AG09319 (cell line): ENCODE measurements at regions not wholly inside any gene's neighbourhood (a gene's known extent, or its start where the extent isn't known, plus 50 kb on each side); places are given as distances from the start of the nearest gene placed in this dataset.
"Not testable (repeated sequence)": the region's sequence is repeated elsewhere in the genome, so short reads cannot be mapped to it uniquely, and the experiment has no call there.

ENCODE experiments used
- DNase-seq: peaks from one replicate; pipeline ENCODE4 v3.0.0-alpha.2; 2010; ENCODE audit warnings: low read depth; ENCODE audit errors: extremely low read depth
- TF ChIP-seq, protein P1 (sequence below): IDR thresholded peaks from 2 replicates; pipeline ENCODE4 v1.5.1; 2011; ENCODE audit warnings: low read depth, mild to moderate bottlenecking, inconsistent platforms, low read length, moderate library complexity

DNA sequence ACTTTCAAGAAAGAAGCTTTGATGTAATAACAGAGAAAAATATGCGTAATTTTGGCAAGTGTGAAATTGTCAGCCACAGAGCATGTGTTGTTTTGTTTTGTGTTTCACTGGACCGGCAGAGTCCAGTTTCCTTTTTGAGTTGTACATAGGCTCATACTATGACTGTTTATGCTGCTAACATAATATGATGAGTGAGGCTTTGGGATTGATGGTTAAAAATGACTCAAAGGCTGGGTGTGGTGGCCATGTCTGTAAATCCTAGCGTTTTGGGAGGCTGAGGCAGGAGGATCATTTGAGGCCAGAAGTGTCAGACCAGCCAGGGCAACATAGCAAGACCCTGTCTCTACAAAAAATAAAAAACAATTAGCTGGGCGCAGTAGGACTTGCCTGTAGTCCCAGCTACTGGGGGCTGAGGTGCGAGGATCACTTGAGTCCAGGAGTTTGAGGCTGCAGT, 487.9 kb downstream of the PCNX1 start:
- DNase-seq = no peak
- TF ChIP-seq, protein P1, sequence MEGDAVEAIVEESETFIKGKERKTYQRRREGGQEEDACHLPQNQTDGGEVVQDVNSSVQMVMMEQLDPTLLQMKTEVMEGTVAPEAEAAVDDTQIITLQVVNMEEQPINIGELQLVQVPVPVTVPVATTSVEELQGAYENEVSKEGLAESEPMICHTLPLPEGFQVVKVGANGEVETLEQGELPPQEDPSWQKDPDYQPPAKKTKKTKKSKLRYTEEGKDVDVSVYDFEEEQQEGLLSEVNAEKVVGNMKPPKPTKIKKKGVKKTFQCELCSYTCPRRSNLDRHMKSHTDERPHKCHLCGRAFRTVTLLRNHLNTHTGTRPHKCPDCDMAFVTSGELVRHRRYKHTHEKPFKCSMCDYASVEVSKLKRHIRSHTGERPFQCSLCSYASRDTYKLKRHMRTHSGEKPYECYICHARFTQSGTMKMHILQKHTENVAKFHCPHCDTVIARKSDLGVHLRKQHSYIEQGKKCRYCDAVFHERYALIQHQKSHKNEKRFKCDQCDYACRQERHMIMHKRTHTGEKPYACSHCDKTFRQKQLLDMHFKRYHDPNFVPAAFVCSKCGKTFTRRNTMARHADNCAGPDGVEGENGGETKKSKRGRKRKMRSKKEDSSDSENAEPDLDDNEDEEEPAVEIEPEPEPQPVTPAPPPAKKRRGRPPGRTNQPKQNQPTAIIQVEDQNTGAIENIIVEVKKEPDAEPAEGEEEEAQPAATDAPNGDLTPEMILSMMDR = no peak

DNA sequence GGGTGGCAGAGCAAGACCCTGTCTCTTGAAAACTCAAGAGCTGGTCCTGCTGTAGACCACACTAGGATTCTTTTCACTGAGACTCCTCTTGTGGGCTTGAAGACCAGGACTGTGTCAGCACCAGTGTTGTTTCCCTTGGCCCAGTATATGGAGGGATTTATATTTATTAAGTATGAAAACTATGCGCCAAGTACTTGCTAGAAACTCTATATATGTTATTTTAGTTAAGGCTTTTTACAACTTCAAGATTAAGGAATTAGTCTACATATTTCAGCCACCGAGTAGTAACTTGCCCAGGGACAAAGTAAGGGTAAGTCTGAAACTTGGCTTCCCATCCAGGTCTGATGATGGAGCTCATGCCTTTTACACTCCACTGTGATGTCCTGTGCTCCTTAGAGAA, 488.4 kb downstream of the PCNX1 start:
- no peak for DNase-seq
- TF ChIP-seq, protein P1 = no peak

DNA sequence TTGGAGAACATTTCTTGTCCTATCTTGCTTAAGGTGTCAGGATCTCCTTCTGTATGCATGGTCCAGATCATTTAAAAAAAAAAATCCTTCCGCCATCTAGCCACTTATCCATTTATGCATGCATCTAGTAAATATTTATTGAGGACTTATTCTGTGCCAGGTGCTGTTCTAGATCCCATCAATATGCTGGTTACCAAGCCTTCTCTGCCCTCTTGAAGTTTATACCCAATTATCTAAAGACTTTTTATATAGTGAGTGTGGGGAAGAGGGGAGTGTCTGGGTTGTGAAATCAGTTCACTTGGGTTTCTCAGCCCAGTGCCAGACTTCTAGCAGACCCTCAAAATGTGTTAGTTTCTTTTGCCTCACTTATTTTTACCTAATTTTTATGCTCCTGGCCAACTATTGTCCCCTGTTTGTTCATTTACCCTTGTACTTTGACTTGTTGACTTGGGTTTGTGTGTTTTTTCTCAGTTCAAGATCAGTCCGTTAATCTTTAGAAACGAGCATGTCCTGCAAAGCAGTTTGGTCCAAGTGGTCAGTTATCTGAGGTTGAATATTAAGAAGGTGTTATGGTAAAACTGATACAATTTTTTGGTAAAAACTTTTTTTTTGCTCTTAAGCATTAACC, 488.9 kb downstream of the PCNX1 start:
- TF ChIP-seq, protein P1 = no peak
- DNase-seq = no peak

DNA sequence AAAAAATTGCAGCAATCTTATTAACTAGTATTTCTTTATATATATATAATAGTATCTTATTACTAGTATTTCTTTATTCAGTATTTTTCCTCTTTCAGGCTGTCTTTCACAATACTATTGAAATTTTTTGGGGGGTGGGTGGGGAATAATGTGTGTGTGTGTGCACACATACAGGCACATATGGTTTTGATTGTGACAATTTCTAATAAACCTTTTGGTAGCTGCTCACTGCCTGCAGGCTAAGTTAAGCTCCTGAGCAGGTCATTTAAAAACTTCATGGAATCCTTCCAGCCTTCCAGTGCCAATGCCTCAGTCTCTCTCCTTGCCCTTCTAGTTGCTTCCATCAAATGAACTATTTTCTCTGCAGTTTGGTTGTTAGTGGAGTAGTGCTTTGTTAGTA, 490.1 kb downstream of the PCNX1 start:
- DNase-seq = peak; percentile 31
- TF ChIP-seq, protein P1 = no peak

DNA sequence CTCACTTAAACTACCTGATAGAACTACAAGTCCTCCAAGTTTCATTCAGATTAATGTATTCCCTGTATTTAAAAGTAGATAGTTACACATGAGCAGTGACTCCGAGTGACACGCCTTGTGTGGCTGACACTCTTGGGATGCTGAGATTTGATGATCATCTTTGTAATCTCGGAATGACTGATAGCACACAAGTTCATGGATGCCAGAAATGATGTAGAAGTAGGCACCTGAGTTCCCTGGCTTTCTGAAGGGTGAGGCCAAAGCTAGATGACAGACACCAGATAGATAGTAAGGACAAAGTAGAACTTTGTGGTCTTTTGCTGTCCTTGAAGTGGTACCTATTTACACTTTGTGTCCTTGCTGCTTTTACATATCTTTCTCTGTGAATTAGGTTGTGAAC, 491.2 kb downstream of the PCNX1 start:
- no peak for DNase-seq
- TF ChIP-seq, protein P1 = no peak

DNA sequence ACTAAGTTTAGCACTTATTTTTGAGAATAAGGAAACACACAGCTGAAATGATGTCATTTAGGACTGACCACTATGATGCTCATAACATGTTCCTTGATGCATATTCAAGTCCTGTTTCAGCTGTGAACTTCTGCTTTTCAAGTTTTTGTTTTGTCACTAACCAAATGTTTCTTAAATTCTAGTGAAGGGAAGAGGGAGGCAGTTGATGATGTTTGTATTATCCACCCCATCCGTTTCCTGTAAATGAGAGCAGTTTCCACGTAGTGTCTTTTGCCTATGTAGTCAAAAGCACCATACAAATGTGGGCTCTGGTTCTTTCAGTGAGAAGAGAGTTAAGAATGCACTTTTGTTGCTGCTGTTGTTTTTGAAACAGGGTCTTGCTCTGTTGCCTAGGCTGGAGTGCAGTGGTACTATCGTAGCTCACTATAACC, 491.8 kb downstream of the PCNX1 start:
- DNase-seq = no peak

DNA sequence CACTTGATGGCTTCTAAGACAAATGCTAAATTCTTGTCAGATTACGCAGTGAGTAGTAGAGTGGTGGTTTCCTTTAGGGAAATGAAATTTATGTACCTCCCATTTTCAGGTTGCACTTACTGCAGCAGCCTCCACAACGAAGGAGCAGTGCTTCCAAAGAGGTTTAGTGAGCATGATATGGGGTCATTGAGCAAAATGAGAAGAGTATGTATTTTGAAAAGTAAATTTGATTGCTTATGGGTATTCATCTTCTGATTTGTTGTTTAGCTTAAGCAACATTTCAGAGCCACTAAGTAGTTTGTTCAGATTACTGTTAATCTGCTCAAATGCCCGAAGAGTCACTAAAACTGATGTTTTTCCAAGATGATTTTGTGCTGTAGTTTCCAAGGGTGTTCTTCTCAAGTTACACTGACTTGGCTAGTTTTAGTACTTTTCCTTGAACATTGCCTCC, 493.6 kb downstream of the PCNX1 start:
- TF ChIP-seq, protein P1 = no peak
- DNase-seq = no peak

More for the DNA sequence above, 491.8 kb downstream of the PCNX1 start:
- TF ChIP-seq, protein P1 = no peak

DNA sequence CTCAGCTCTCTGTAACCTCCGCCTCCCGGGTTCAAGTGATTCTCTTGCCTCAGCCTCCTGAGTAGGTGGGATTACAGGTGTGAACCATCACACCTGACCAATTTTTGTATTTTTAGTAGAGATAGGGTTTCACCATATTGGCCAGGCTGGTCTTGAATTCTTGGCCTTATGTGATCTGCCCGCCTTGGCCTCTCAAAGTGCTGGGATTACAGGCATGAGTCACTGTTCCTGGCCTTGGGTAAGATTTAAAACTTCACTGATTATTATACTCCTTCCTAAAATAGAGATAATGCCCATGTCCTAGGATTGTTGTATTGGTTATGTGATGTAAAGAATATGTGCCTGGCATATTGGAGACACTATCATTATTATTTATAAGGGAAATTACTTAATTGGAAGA, 495.2 kb downstream of the PCNX1 start:
- not testable (repeated sequence) for DNase-seq
